ENCODE measurements at regions not wholly inside any gene's neighbourhood (a gene's known extent, or its start where the extent isn't known, plus 50 kb on each side); places are given as distances from the start of the nearest gene placed in this dataset.

- DNase-seq (ENCODE audit: low read depth) = peak; percentile 24
These were observed 114.9 kb upstream of the SLC45A1 start for GRCh38 chr1:8203056-8203455.

GRCh38 chr1:8202182-8202905 is 115.6 kb upstream of the SLC45A1 start:
- peak; percentile 89 for DNase-seq (ENCODE audit: low read depth)

- peak; percentile 76 for DNase-seq (ENCODE audit: low read depth)
These were observed 116.5 kb upstream of the SLC45A1 start for GRCh38 chr1:8201331-8201861.

- no peak for DNase-seq (ENCODE audit: low read depth)
These were observed 117.4 kb upstream of the SLC45A1 start for GRCh38 chr1:8200317-8201115.

GRCh38 chr1:8198522-8198921 is 119.4 kb upstream of the SLC45A1 start:
- DNase-seq (ENCODE audit: low read depth) = no peak

- DNase-seq (ENCODE audit: low read depth) = peak; percentile 87
These were observed 120.2 kb upstream of the SLC45A1 start for GRCh38 chr1:8197493-8198282.

GRCh38 chr1:8194481-8195227 is 123.3 kb upstream of the SLC45A1 start:
- no peak for DNase-seq (ENCODE audit: low read depth)

GRCh38 chr1:8193840-8194406 is 124.0 kb upstream of the SLC45A1 start:
- DNase-seq (ENCODE audit: low read depth) = no peak

GRCh38 chr1:8191474-8191873 is 126.4 kb upstream of the SLC45A1 start:
- DNase-seq (ENCODE audit: low read depth) = no peak

- peak; percentile 71 for DNase-seq (ENCODE audit: low read depth)
These were observed 127.9 kb upstream of the SLC45A1 start for GRCh38 chr1:8189931-8190483.

- DNase-seq (ENCODE audit: low read depth) = no peak
These were observed 132.5 kb upstream of the SLC45A1 start for GRCh38 chr1:8185400-8185799.

- peak; percentile 54 for DNase-seq (ENCODE audit: low read depth)
These were observed 133.6 kb upstream of the SLC45A1 start for GRCh38 chr1:8184301-8184700.

GRCh38 chr1:8182034-8182761 is 135.7 kb upstream of the SLC45A1 start:
- peak; percentile 82 for DNase-seq (ENCODE audit: low read depth)

GRCh38 chr1:8179132-8179793 is 138.7 kb upstream of the SLC45A1 start:
- no peak for DNase-seq (ENCODE audit: low read depth)

- no peak for DNase-seq (ENCODE audit: low read depth)
These were observed 141.6 kb upstream of the SLC45A1 start for GRCh38 chr1:8176279-8176678.

- no peak for DNase-seq (ENCODE audit: low read depth)
These were observed 143.1 kb upstream of the SLC45A1 start for GRCh38 chr1:8174807-8175206.

- DNase-seq (ENCODE audit: low read depth) = no peak
These were observed 145.8 kb upstream of the ERRFI1 start for GRCh38 chr1:8171751-8172464.

GRCh38 chr1:8170059-8170835 is 144.1 kb upstream of the ERRFI1 start:
- DNase-seq (ENCODE audit: low read depth) = no peak
